ENCODE measurements at regions not wholly inside any gene's neighbourhood (a gene's known extent, or its start where the extent isn't known, plus 50 kb on each side); places are given as distances from the start of the nearest gene placed in this dataset.
"Not testable (repeated sequence)": the region's sequence is repeated elsewhere in the genome, so short reads cannot be mapped to it uniquely, and the experiment has no call there.

DNA sequence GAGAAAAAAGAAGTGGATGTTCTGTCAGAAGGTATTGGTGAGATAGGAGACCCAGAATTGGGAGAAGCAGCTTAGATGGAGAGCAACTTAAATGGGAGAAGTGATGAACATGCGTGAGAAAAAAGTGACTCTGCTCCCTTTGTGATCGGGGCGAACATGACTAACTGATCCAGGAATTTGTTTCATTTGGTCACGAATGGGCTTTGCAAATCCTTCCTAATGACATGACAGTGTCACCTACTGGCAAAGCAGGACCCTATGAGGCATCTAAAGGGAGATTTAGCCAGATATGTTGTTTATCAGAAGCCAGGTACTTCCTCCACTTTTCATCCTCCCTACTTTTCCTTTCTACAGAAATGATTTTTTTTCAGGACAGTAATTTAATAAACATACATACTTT is 787.4 kb upstream of the RGMB start:
- in situ Hi-C loops (cut with MboI; ENCODE audit: low pct_unique_long_range_greater_than_20kb in 2 of 9, low sequenced_read_pairs in 9 of 9, unreplicated experiment in 9 of 9), result no loop called here
- ATAC-seq (replicated peaks in 6 of 8), result peak in 1 of 8 experiments; percentile 88
- Histone ChIP-seq H3K27ac (no peak overlapping the region), H3K4me3 (no peak overlapping the region), H3K4me1 (replicated peaks in 1 of 2) (no peaks in the 10 kb centered on the region)
- 0 to 85% (median 69%) methylated on average over 1 to 4 of the region's 4 CpGs; no CpG with 5 or more reads in 1 of the 10 experiments for WGBS, 10 experiments

DNA sequence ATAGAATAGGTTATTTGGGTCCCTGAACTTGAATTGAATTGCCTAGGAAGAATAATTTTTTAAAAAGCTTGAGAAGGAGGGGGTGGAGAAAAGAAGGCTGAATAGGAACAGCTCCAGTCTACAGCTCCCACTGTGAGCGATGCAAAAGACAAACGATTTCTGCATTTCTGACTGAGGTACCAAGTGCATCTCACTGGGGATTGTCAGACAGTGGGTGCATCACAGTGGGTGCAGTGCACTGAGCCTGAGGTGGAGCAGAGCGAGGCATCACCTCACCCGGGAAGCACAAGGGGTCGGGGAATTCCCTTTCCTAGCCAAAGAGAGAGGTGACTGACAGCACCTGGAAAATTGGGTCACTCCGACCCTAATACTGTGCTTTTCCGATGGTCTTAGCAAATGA is 782.2 kb upstream of the RGMB start:
- no peak for ATAC-seq (replicated peaks in 6 of 8)
- Histone ChIP-seq H3K27ac (no peak overlapping the region), H3K4me1 (replicated peaks in 1 of 2) (no peaks in the 10 kb centered on the region), H3K4me3 (no peak overlapping the region)
- in situ Hi-C loops (cut with MboI; ENCODE audit: low pct_unique_long_range_greater_than_20kb in 2 of 9, low sequenced_read_pairs in 9 of 9, unreplicated experiment in 9 of 9), result no loop called here
- WGBS, 10 experiments, result 80 to 100% (median 90%) methylated on average over 2 to 3 of the region's 7 CpGs; no CpG with 5 or more reads in 6 of the 10 experiments

DNA sequence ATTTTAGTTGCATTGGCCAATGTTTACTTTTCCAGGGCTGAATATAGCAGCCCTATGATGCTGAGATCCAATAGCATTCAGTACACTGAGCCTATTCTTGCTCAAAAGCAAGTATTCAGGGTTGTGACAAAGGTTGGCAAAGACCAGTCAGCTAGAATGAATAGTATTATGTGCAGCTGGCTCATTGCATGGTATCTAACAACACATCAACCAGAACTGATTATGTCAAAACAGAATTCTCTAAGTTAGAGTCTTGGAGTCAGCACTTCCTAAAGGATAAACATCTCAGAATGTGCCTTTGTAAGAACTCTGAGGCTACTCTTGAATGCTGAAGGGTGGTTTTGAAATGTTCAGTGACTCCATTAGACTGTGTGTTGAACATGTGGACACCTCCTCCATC is 774.5 kb upstream of the RGMB start:
- Histone ChIP-seq H3K27ac (no peak overlapping the region), H3K4me3 (no peak overlapping the region), H3K4me1 (replicated peaks in 1 of 2) (no peaks in the 10 kb centered on the region)
- in situ Hi-C loops (cut with MboI; ENCODE audit: low pct_unique_long_range_greater_than_20kb in 2 of 9, low sequenced_read_pairs in 9 of 9, unreplicated experiment in 9 of 9), result no loop called here
- ATAC-seq (replicated peaks in 6 of 8), result peak in 5 of 8 experiments; percentile 74 to 100 (median 89)

DNA sequence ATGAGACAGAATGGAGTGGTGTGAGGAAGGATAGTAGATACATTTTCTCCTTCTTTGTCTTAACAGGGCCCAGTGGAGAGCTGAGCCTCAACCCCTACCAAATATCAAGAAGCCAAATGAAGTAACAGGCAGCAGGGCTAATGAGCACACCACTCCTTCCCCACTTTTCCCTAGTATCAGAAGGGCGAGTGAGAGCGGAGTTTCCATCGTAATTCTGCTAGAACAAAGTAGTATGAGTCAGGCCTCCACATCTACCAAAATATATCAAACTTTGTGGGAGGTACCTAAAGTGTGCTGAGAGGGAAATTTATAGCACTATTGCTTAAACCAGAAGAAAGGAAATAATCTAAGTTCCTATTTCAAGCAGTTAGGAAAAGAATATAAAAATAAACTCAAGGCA is 769.0 kb upstream of the RGMB start:
- in situ Hi-C loops (cut with MboI; ENCODE audit: low pct_unique_long_range_greater_than_20kb in 2 of 9, low sequenced_read_pairs in 9 of 9, unreplicated experiment in 9 of 9), result no loop called here
- Histone ChIP-seq H3K4me3 (no peak overlapping the region), H3K27ac (no peak overlapping the region), H3K4me1 (replicated peaks in 1 of 2) (no peaks in the 10 kb centered on the region)
- ATAC-seq (replicated peaks in 6 of 8), result no peak
- 78 to 100% (median 100%) methylated on average over 1 to 3 of the region's 3 CpGs; no CpG with 5 or more reads in 1 of the 10 experiments for WGBS, 10 experiments

DNA sequence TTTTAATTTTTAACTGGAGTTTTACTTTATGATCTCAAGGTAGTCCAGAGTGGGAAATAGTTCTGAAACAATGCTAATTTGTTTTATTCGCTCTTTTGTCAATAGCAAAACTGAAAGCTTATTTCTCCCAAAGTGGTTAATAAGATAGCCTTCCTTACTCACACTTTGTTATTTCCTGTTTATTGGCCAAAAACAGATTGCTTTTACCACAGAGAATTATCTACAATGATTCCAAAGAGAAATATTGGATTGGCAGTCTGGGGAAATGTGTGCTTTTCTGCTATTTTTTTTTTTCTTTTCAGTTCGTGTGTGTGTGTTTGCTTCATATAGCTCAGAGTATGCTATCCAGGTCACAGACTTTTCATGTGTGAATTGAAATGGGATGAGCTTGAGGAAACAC is 756.7 kb upstream of the RGMB start:
- Histone ChIP-seq H3K4me3 (no peak overlapping the region), H3K27ac (no peak overlapping the region), H3K4me1 (replicated peaks in 1 of 2) (no peaks in the 10 kb centered on the region)
- ATAC-seq (replicated peaks in 6 of 8), result no peak
- in situ Hi-C loops (cut with MboI; ENCODE audit: low pct_unique_long_range_greater_than_20kb in 2 of 9, low sequenced_read_pairs in 9 of 9, unreplicated experiment in 9 of 9), result no loop called here
- 36 to 100% (median 88%) methylated on average over 2 of the region's 2 CpGs for WGBS, 10 experiments

DNA sequence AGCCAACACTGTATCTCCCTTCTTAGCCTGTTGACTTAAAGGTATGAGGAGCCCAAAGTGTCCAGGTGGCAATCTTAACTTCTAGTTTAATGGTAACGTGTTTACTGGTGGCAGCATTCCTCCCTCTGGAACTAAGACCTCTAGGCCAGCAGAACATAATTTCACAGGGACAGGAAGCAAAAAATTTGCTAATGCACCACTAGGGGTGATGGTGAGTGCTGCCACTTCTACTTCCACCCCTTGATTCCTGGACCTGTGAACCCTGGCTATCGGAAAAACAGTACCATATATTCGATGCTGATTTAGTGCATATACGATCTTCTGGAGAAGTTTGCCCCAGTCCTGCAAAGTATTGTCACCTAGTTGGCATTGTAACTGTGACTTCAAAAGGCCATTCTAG is 743.2 kb upstream of the RGMB start:
- ATAC-seq (replicated peaks in 6 of 8); in situ Hi-C loops (cut with MboI; ENCODE audit: low pct_unique_long_range_greater_than_20kb in 2 of 9, low sequenced_read_pairs in 9 of 9, unreplicated experiment in 9 of 9); H3K4me3 ChIP-seq; H3K4me1 ChIP-seq (replicated peaks in 1 of 2); H3K27ac ChIP-seq: not testable (repeated sequence)
- 81 to 100% (median 88%) methylated on average over 1 to 4 of the region's 4 CpGs; no CpG with 5 or more reads in 2 of the 10 experiments for WGBS, 10 experiments

DNA sequence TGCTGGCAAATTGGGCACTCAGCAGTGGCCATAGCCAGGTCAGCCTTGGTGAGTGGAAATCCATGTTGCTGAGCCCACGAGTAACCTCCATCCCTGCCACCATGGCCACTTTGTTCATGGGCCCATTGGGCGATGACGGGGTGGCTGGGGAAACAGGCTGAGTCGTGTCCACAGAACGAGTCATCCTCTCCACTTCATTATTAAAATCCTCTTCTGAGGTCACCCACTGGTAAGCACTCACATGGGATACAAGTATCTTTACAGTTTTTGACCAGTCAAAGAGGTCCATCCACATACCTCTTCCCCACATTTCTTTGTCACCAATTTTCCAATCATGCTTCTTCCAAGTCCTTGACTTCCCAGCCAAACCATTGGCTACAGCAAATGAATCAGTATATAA is 742.4 kb upstream of the RGMB start:
- ATAC-seq (replicated peaks in 6 of 8); H3K4me3 ChIP-seq; H3K4me1 ChIP-seq (replicated peaks in 1 of 2); H3K27ac ChIP-seq; in situ Hi-C loops (cut with MboI; ENCODE audit: low pct_unique_long_range_greater_than_20kb in 2 of 9, low sequenced_read_pairs in 9 of 9, unreplicated experiment in 9 of 9): not testable (repeated sequence)
- WGBS, 10 experiments, result 64 to 90% (median 80%) methylated on average over 1 to 5 of the region's 5 CpGs; no CpG with 5 or more reads in 5 of the 10 experiments

DNA sequence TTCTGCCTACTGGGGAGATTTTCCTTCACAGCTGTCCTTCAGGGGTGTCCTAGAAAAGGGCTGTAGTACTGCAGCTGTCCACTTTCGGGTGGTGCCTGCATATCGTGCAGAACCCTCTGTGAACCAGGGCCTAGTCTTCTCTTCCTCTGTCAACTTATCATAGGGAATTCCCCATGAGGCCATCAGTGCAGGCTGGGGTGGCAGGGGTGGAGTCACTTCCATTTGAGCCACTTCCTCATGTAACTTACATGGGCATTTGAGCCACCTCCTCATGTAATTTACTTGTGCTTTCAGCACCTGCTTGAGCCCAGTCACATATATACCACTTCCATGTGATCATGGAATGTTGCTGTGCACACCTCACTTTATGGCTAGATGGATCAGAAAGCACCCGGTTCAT is 742.0 kb upstream of the RGMB start:
- in situ Hi-C loops (cut with MboI; ENCODE audit: low pct_unique_long_range_greater_than_20kb in 2 of 9, low sequenced_read_pairs in 9 of 9, unreplicated experiment in 9 of 9), result no loop called here
- 60 to 100% (median 100%) methylated on average over 1 of the region's 3 CpGs; no CpG with 5 or more reads in 5 of the 10 experiments for WGBS, 10 experiments
- ATAC-seq (replicated peaks in 6 of 8), result peak in 1 of 8 experiments; percentile 35
- no peak overlapping the region for H3K27ac ChIP-seq
- no peaks in the 10 kb centered on the region for H3K4me1 ChIP-seq (replicated peaks in 1 of 2)
- H3K4me3 ChIP-seq, result no peak overlapping the region

DNA sequence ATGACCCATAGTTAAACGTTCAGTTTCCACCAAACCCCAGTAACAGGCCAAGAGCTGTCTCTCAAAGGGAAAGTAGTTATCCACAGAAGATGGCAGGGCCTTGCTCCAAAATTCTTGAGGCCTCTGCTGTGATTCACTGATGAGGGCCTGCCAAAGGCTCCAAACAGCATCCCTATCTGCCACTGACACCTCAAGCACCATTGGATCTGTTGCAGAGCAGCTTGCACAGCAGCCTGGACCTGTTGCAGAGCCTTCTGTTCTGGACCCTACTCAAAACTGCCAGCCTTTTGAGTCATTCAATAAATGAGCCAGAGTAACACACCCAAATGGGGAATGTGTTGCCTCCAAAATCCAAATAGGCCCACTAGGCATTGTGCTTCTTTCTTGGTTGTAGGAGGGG is 741.5 kb upstream of the RGMB start:
- no peak overlapping the region for H3K27ac ChIP-seq
- H3K4me3 ChIP-seq, result no peak overlapping the region
- ATAC-seq (replicated peaks in 6 of 8), result no peak
- in situ Hi-C loops (cut with MboI; ENCODE audit: low pct_unique_long_range_greater_than_20kb in 2 of 9, low sequenced_read_pairs in 9 of 9, unreplicated experiment in 9 of 9), result no loop called here
- WGBS, 10 experiments, result 60 to 86% (median 63%) methylated on average over 1 of the region's 1 CpG; no CpG with 5 or more reads in 7 of the 10 experiments
- no peaks in the 10 kb centered on the region for H3K4me1 ChIP-seq (replicated peaks in 1 of 2)

DNA sequence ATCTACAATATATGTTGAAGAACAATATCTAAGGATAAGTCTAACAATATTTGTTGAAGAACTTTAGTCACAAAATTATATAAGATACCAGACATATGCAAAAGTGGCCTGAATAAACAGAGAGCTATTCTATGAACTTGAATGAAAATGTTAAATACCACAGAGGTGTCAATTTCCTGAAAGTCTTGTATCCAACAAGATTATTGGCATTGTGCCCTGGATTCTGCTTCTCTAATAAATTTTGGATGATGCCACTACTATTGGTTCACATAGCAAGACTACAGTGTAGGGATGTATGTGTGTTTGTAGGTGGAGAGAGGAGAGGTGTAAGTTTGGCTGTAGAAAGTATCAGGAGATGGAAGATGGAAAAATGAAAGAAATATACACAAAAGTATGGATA is 731.8 kb upstream of the RGMB start:
- no peak overlapping the region for H3K4me3 ChIP-seq
- no peak for ATAC-seq (replicated peaks in 6 of 8)
- no peak overlapping the region for H3K27ac ChIP-seq
- in situ Hi-C loops (cut with MboI; ENCODE audit: low pct_unique_long_range_greater_than_20kb in 2 of 9, low sequenced_read_pairs in 9 of 9, unreplicated experiment in 9 of 9), result no loop called here
- H3K4me1 ChIP-seq (replicated peaks in 1 of 2), result peaks cover 0 to 2% of the 10 kb centered on the region in 2 donors

DNA sequence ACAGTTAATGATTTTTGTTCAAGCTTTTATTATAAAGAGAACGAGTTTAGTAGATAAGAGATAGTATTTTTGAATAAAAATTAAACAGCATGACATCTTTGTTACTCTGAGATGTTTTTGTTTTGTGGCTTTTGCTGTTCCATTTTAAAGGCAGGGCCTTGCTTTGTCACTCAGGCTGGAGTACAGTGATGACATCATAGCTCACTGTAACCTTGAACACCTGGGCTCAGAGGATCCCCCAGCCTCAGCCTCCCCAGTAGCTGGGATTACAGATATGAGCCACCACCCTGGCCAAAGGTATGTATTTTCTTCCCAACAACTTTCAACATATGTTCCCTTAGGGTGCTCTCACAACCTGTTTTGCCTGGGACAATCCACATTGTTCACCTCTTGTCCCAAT is 730.9 kb upstream of the RGMB start:
- Histone ChIP-seq H3K4me3 (no peak overlapping the region), H3K4me1 (replicated peaks in 1 of 2) (peaks cover 0 to 4% of the 10 kb centered on the region in 2 donors), H3K27ac (no peak overlapping the region)
- 17 to 100% (median 64%) methylated on average over 1 of the region's 1 CpG; no CpG with 5 or more reads in 1 of the 10 experiments for WGBS, 10 experiments
- ATAC-seq (replicated peaks in 6 of 8), result no peak
- in situ Hi-C loops (cut with MboI; ENCODE audit: low pct_unique_long_range_greater_than_20kb in 2 of 9, low sequenced_read_pairs in 9 of 9, unreplicated experiment in 9 of 9), result no loop called here

DNA sequence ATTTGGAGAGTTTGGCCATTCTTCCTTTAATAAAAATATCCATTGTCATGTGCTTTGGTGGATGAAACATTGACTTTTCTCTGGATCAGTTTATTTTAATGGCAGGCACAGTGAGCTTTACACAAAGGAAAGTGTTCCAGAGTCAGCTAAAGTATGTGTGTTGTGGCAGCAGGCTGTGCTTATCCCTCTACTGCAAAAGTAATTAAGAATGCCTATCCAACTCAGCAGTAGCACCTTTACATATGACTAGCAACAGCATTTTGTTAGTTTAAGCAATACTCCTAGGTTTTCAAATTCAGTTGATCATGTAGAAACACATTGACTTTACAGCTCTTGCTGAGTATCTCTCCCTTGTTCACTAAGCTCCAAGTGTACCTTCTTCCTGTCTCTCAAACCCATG is 730.5 kb upstream of the RGMB start:
- in situ Hi-C loops (cut with MboI; ENCODE audit: low pct_unique_long_range_greater_than_20kb in 2 of 9, low sequenced_read_pairs in 9 of 9, unreplicated experiment in 9 of 9), result no loop called here
- Histone ChIP-seq H3K4me3 (no peak overlapping the region), H3K4me1 (replicated peaks in 1 of 2) (peaks cover 0 to 8% of the 10 kb centered on the region in 2 donors), H3K27ac (no peak overlapping the region)
- ATAC-seq (replicated peaks in 6 of 8), result no peak

DNA sequence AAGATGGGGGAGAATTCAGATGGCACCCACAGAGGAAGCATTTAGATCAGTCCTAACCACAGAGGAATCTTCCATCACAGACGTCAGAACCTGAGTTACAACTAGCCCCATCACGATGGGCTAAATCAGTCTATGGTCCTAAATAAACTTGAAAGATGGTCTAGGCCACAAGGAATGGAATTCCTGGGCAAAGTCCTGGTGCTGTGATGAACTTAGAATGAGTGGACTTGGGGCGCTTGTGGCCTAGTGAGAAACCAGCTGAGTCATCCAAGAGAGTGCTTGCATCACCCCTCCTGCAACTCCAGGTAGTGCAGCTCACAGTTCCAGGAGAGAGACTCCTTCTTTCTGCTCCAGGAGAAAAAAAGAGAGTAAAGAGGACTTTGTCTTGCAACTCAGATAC is 722.9 kb upstream of the RGMB start:
- ATAC-seq (replicated peaks in 6 of 8), result no peak
- in situ Hi-C loops (cut with MboI; ENCODE audit: low pct_unique_long_range_greater_than_20kb in 2 of 9, low sequenced_read_pairs in 9 of 9, unreplicated experiment in 9 of 9), result no loop called here
- 100% methylated on average over 1 to 2 of the region's 3 CpGs; no CpG with 5 or more reads in 6 of the 10 experiments for WGBS, 10 experiments
- no peak overlapping the region for H3K4me3 ChIP-seq
- no peak overlapping the region for H3K27ac ChIP-seq
- H3K4me1 ChIP-seq (replicated peaks in 1 of 2), result peaks cover 0 to 6% of the 10 kb centered on the region in 2 donors

DNA sequence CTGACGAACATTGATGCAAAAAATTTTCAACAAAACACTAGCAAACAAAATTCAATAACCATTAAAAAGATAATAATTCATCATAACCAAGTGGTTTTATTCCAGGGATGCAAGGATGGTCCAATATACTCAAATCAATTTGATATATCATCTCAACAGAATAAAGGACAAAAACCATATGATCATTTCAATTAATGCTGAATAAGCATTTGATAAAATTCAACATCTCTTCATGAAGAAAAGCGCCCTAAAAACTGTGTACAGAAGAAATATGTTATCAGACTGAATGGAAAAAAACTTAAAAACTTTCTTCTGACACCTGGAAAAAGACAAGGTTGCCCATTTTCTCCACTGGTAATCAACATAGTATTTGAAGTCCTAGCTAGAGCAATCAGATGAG is 720.3 kb upstream of the RGMB start:
- Histone ChIP-seq H3K27ac (no peak overlapping the region), H3K4me3 (no peak overlapping the region), H3K4me1 (replicated peaks in 1 of 2) (no peaks in the 10 kb centered on the region)
- WGBS, 10 experiments, result 38 to 86% (median 77%) methylated on average over 1 to 2 of the region's 2 CpGs
- in situ Hi-C loops (cut with MboI; ENCODE audit: low pct_unique_long_range_greater_than_20kb in 2 of 9, low sequenced_read_pairs in 9 of 9, unreplicated experiment in 9 of 9), result no loop called here
- no peak for ATAC-seq (replicated peaks in 6 of 8)

DNA sequence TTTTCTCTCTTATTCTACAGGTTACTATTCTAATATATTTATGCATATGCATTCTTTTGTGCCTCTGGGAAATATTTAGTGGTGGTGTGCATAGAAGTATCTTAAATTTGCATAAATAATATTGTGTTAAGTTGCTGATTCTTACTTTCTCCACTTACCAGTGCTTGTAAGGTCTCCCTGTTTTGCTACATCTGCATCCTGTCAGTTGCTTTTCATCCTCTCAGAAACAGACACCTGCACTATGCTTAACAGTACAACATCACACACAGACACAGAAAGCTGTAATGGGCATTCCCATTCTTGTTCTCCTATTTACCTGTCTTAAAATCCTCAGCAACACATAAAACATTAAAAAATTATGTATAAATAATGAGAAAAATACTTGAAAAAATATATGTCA is 713.3 kb upstream of the RGMB start:
- ATAC-seq (replicated peaks in 6 of 8), result no peak
- in situ Hi-C loops (cut with MboI; ENCODE audit: low pct_unique_long_range_greater_than_20kb in 2 of 9, low sequenced_read_pairs in 9 of 9, unreplicated experiment in 9 of 9), result no loop called here
- H3K4me1 ChIP-seq (replicated peaks in 1 of 2), result peaks cover 8 to 10% of the 10 kb centered on the region in 2 donors
- H3K4me3 ChIP-seq, result no peak overlapping the region
- H3K27ac ChIP-seq, result no peak overlapping the region
